Activated CD8-positive, alpha-beta memory T cell treated with anti-CD3 and anti-CD28 coated beads for 24 hours (primary cell): ENCODE measurements at regions not wholly inside any gene's neighbourhood (a gene's known extent, or its start where the extent isn't known, plus 50 kb on each side); places are given as distances from the start of the nearest gene placed in this dataset.
"Not testable (repeated sequence)": the region's sequence is repeated elsewhere in the genome, so short reads cannot be mapped to it uniquely, and the experiment has no call there.

Experiments
- DNase-seq: peaks from one replicate; pipeline ENCODE4 v3.0.0-alpha.2; 2020

DNA sequence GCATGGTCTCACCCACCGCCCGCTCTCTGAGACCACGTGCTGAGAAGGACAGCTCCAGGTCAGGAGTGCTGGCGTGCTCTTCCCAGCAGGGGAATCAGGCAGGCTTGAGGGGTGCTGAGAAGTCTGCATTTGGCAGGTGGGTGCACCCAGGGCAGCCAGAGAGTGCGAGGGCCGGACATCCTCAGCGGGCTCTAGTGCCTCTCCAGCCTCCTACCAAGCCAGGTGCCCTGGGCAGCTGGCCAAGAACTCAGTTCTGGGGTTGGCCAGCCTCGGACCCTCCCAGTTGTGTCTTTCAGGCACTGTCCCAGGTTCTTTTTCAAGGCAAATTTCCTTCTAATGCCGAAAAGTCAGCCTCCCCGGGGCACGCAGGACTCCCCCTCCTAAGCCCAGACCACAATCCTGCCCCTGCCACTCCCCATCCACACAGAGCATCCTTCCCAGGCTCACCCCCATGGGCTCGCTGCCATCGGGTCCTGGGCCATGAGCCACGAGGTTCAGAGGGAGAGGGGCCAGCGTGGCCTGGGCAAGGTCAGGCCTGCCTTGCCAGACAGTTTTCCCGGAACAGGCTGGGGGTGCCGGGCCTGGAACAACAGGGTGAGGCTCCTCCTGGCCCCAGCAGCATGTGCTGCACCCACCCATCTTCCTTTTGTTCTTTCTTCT, 52.2 kb upstream of the GPC1 start:
- DNase-seq: no peak

DNA sequence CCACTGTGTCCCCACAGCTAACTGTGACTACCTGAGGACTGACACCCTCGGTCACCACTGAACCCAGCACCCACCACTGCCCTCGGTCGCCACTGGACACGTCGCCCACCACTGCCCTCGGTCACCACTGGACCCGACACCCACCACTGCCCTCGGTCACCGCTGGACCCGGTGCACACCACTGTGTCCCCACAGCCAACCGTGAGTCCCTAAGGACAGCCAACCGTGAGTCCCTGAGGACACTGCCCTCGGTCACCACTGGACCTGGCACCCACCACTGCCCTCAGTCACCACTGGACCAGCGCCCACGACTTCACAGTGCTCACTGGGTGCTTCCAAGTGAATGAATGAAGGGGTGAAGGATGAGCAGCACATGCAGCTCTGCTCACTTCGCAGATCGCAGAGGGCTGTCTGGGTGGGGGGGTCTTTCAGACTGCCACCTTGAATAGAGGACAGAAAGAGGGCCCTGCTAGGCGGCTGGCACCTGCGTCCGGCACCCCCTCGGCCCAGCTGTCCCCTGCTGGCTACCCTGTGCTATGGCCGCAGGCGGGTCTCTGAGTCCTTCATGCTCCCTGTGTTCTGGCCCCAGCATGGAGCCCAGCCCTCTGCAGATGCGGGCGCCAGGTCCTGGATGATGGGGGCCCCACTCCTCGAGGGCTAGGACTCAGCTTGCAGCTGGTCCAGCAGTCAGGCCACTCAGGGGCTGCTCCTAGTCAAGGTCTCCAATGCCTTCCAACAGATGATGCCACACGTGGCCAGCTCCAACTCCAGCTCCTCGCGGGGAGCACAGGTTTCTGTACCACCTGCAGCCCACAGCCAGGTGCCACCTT, 51.4 kb upstream of the GPC1 start:
- DNase-seq: no peak

DNA sequence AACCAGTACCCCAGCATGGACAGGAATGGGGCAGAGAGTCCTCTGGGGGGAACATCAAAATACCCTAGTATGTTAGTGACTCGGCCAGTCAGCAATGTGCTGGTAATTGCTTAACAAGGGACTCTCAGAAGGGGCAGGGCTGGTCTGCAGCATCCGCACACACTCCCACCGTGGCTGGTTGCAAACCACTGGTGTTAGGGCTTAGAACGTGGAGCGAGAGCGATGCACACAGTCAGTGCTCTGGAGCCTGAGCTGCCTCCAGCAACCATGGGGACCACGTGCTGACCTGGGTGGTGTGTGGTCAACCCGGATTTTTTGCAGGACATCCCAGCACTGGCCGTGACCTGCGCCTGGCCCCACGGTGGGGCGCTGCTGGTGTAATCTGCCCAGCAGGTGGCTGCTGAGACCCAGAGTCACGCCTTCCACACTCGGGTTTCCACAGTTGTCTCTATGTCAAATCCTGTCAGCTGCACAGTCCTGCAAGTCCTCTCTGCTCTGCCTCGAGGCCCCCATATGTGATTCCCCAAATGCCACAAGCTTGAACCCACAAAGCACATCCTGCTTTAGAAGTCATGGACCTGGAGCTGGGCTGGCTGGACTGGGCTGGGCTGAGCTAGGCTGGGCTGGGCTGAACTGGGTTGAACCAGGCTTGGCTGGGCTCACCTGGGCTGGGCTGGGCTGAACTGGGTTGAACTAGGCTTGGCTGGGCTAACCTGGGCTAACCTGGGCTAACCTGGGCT, 50.6 kb upstream of the GPC1 start:
- no peak for DNase-seq

DNA sequence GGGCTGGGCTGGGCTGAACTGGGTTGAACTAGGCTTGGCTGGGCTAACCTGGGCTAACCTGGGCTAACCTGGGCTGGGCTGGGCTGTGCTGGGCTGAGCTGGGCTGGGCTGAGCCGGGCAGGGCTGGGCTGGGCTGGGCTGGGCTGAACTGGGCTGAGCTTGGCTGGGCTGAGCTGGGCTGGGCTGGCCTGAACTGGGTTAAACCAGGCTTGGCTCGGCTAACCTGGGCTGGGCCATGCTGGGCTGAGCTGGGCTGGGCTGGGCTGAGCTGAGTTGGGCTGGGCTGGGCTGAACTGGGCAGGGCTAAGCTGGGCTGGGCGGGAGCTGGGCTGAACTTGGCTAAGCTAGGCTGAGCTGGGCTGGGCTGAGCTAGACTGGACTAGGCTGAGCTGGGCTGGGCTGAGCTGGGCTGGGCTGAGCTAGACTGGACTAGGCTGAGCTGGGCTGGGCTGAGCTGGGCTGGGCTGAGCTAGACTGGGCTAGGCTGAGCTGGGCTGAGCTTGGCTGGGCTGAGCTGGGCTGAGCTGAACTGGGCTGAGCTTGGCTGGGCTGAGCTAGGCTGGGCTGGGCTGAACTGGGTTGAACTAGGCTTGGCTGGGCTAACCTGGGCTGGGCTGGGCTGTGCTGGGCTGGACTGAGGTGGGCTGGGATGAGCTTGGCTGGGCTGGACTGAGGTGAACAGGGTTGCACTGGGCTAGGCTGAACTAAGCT, 49.9 kb upstream of the GPC1 start:
- DNase-seq: not testable (repeated sequence)
